Mucosa of descending colon (tissue), 3 donors: ENCODE measurements at regions not wholly inside any gene's neighbourhood (a gene's known extent, or its start where the extent isn't known, plus 50 kb on each side); places are given as distances from the start of the nearest gene placed in this dataset.

Source experiments
- ATAC-seq: fragments of 200-7000 bp; cut with Tn5 transposase; one replicate; pipeline ENCODE4 v1.9.1; 2020; ENCODE audit warnings: mild to moderate bottlenecking, moderate library complexity
- DNase-seq, 3 donors: peaks; one replicate each; pipeline ENCODE4 v3.0.0-alpha.2; 2020
- H3K36me3 ChIP-seq: fragments of 200-600 bp; one replicate; pipeline ENCODE4 v1.8.0; 2021; ENCODE audit warnings: low read depth, mild to moderate bottlenecking
- H3K4me1 ChIP-seq: fragments of 200-600 bp; one replicate; pipeline ENCODE4 v1.8.0; 2021; ENCODE audit warnings: low read depth, mild to moderate bottlenecking
- H3K4me3 ChIP-seq: fragments of 200-600 bp; one replicate; pipeline ENCODE4 v1.8.0; 2021; ENCODE audit warnings: mild to moderate bottlenecking
- H3K9me3 ChIP-seq: fragments of 200-600 bp; one replicate; pipeline ENCODE4 v1.8.0; 2021; ENCODE audit warnings: mild to moderate bottlenecking
- CTCF ChIP-seq: fragments of 200-600 bp; IDR thresholded peaks from one replicate; pipeline ENCODE4 v1.8.0; 2022; ENCODE audit warnings: antibody characterized with exemption, mild to moderate bottlenecking
- intact Hi-C, 2 donors: fragments of 100-400 bp; cut with DNase I in 1 of 2; cut with micrococcal nuclease in 1 of 2; formaldehyde crosslinking; loops; one replicate each; pipeline versions ENCODE4 v1.11.0 to v1.11.1; 2022; cut with DNase I, micrococcal nuclease
- donor health status: DM: no; HTN: no; CAD: no; lungs with moderate emphysema.
- donor health status: DM: no; HTN: no; CAD: no.
- donor health status: DM: no; HTN: yes; CAD: no.

DNA sequence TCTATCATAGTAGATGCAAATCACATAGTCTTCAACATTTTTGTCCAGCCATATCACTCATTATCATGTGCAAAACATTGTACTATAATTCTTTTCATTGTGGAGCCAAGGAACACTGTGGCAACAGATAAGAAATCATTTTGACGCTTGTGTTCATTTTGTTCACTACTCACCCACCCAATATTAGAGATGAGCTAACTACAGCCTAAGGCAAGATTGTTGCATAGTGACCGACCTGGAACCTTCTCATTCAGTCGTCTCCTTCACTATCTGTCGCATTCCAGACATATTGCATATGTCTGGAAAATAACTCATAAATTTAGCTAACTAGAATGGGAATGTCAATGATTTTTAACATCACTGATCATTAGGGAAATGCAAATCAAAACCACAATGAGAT is 270.3 kb downstream of the CGGBP1 start:
- TF ChIP-seq CTCF = no peak
- peaks cover 13% of the 10 kb centered on the region for H3K4me1 ChIP-seq
- no peak for DNase-seq
- H3K4me3 ChIP-seq = no peak overlapping the region
- intact Hi-C loops = no loop called here
- H3K36me3 ChIP-seq = no peaks in the 10 kb centered on the region
- no peak for ATAC-seq
- H3K9me3 ChIP-seq = no peaks in the 10 kb centered on the region

DNA sequence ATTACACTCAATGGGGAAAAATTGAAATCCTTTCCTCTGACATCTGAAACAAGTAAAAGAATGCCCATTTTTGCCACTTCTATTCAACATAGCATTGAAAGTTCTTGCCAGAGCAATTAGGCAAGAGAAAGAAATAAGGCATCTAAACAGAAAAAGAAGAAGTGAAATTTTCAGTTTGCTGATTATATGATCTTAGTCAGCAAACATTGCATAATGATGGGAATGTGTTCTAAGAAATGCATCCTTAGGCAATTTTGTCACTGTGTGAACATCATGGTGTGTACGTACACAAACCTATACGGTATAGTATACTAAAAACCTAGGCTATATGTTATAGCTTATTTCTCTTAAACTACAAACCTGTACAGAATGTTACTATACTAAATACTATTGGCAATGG is 278.0 kb downstream of the CGGBP1 start:
- no peak for ATAC-seq

DNA sequence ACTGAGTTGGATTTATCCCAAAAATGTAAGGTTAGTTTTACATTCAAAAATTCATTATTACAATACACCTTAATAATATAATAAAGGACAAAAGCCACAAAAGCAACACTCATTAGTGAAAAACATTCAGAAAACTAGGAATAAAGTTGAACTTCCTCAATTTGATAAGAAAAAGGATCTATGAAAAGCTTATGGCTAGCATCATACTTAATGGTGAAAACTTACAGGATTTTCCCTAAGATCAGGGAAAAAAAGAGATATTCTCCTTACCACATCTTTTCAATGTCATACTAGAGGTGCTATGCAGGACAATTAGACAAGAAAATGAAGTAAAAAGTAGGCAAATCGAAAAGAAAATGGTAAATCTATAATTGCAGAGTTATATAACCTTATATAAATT is 279.9 kb downstream of the CGGBP1 start:
- H3K4me1 ChIP-seq = no peaks in the 10 kb centered on the region
- intact Hi-C loops = no loop called here

More for the DNA sequence above, 278.0 kb downstream of the CGGBP1 start:
- Histone ChIP-seq H3K4me3 (no peak overlapping the region), H3K36me3 (no peaks in the 10 kb centered on the region), H3K4me1 (no peaks in the 10 kb centered on the region), H3K9me3 (peaks cover 3% of the 10 kb centered on the region)
- no peak for DNase-seq
- TF ChIP-seq CTCF = no peak
- intact Hi-C loops = no loop called here

GRCh38 chr3:87771337-87772192 is 287.2 kb downstream of the CGGBP1 start:
- peak; percentile 38 for TF ChIP-seq CTCF
- intact Hi-C loops = no loop called here
- peak in 2 of 3 donors; percentile 28 to 39 for DNase-seq

More for the DNA sequence above, 279.9 kb downstream of the CGGBP1 start:
- Histone ChIP-seq H3K9me3 (peaks cover 3% of the 10 kb centered on the region), H3K36me3 (no peaks in the 10 kb centered on the region), H3K4me3 (no peak overlapping the region)
- DNase-seq (no peak), ATAC-seq (no peak)
- TF ChIP-seq CTCF = no peak

DNA sequence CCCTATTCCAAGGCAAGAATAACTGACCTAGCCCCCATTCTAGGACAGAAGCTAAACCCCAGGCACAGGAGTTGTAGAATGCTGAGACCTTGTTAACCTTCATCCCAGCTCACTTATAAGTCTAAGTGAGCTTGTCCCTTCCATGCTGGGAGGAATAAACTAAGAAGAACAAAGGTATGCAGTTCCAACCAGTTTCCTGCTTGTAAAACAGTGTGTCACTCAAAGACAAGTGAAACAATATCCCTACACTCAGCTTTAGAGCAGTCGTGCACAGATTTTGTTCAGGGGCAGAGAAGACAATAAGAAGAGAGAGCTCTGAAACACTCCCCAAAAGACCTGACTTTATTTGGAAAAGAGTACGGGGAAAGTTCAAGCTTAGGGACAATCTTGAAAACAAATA is 292.1 kb downstream of the CGGBP1 start:
- no peaks in the 10 kb centered on the region for H3K36me3 ChIP-seq
- intact Hi-C loops = loop anchor here in 1 of 2 donors (10.0 kb wide), 1 partner anchor 348 kb away; no protein-coding TSS in a partner anchor
- ATAC-seq = no peak
- no peak for DNase-seq
- no peaks in the 10 kb centered on the region for H3K4me1 ChIP-seq
- no peaks in the 10 kb centered on the region for H3K9me3 ChIP-seq
- no peak for TF ChIP-seq CTCF
- H3K4me3 ChIP-seq = no peak overlapping the region

More at GRCh38 chr3:87771337-87772192, 287.2 kb downstream of the CGGBP1 start:
- peaks cover 3% of the 10 kb centered on the region for H3K9me3 ChIP-seq
- peak; percentile 87 for ATAC-seq
- H3K4me3 ChIP-seq = no peak overlapping the region
- no peaks in the 10 kb centered on the region for H3K36me3 ChIP-seq
- H3K4me1 ChIP-seq = no peaks in the 10 kb centered on the region
